GM12892 (cell line): ENCODE measurements at regions not wholly inside any gene's neighbourhood (a gene's known extent, or its start where the extent isn't known, plus 50 kb on each side); places are given as distances from the start of the nearest gene placed in this dataset.

Source experiments
- POLR2A ChIP-seq: IDR thresholded peaks from 2 replicates; pipeline ENCODE4 v1.6.1; 2011; ENCODE audit warnings: low read depth, low read length, control low read depth
- POLR2AphosphoS5 ChIP-seq: IDR thresholded peaks from 2 replicates; pipeline ENCODE4 v1.6.1; 2011; ENCODE audit warnings: low read depth, low read length, control low read depth
- TAF1 ChIP-seq: IDR thresholded peaks from 2 replicates; pipeline ENCODE4 v1.6.1; 2011; ENCODE audit warnings: low read depth, mild to moderate bottlenecking, control low read depth, low read length, borderline replicate concordance

DNA sequence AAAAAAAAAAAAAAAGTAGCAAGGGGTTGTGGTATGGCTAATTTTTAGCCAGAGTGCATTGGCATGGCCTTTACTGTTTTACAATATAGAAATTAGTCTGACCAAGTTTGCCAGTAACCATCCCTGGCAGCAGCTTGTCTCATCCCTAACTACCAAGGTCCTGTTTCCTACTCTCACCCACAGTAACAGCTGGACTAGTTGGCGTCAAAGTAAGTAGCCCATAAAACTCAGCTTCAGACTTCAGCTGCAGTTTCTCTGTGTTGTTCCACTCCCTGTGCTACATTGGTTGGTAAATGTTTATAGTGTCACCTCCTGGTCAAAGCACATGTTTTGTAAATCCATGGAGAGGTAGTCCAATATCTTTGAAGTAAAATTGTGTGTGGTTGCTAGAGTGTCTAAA, 691.3 kb downstream of the ZPLD1 start:
- no peak for TF ChIP-seq POLR2A
- TF ChIP-seq POLR2AphosphoS5, result no peak
- no peak for TF ChIP-seq TAF1
